H1 (cell line): ENCODE measurements at regions not wholly inside any gene's neighbourhood (a gene's known extent, or its start where the extent isn't known, plus 50 kb on each side); places are given as distances from the start of the nearest gene placed in this dataset.

Experiments
- CTCF ChIA-PET: fragments of 300-600 bp; sonication (Branson Sonifier 250); formaldehyde crosslinking; loops from one replicate; lab custom pipeline; 2021; ENCODE audit not compliant: partially characterized antibody; lab: Charles Lee
- POLR2A ChIA-PET: fragments of 300-600 bp; sonication (Branson Sonifier 250); formaldehyde crosslinking; loops from one replicate; lab custom pipeline; 2021; ENCODE audit warnings: inconsistent platforms; ENCODE audit not compliant: partially characterized antibody; lab: Charles Lee
- DNase-seq, 2 experiments: peaks; one replicate each; pipeline versions ENCODE4 v3.0.0 to v3.0.0-alpha.2; 2010 to 2022; ENCODE audit warnings: low spot score in 2 of 2, low read depth in 1 of 2, mixed read lengths in 1 of 2
- FAIRE-seq: peaks from 2 replicates; lab custom pipeline; 2011; peaks lifted over from hg19 to GRCh38; lab: Jason Lieb, UNC
- H2AFZ ChIP-seq: 2 replicates; pipeline ENCODE4 v1.8.1; 2012; ENCODE audit warnings: low read length, inconsistent platforms
- H2AK5ac ChIP-seq: 2 replicates; pipeline ENCODE4 v1.6.1; 2013; ENCODE audit warnings: low read depth, low read length
- H2BK120ac ChIP-seq: replicated peaks from 2 replicates; pipeline ENCODE3; 2013; ENCODE audit warnings: low read depth, low read length, inconsistent platforms
- H2BK12ac ChIP-seq: 2 replicates; pipeline ENCODE4 v1.6.1; 2013; ENCODE audit warnings: low read depth, low read length
- H2BK15ac ChIP-seq: 2 replicates; pipeline ENCODE4 v1.6.1; 2013; ENCODE audit warnings: low read length
- H2BK20ac ChIP-seq: 2 replicates; pipeline ENCODE4 v1.6.1; 2013; ENCODE audit warnings: low read length
- H2BK5ac ChIP-seq: 2 replicates; pipeline ENCODE4 v1.6.1; 2013; ENCODE audit warnings: low read depth, low read length
- H3K14ac ChIP-seq: 2 replicates; pipeline ENCODE4 v1.6.1; 2013; ENCODE audit warnings: inconsistent platforms; ENCODE audit not compliant: insufficient read length
- H3K18ac ChIP-seq: 2 replicates; pipeline ENCODE4 v1.6.1; 2013; ENCODE audit warnings: low read length; ENCODE audit errors: extremely low read depth
- H3K23ac ChIP-seq: 2 replicates; pipeline ENCODE4 v1.6.1; 2013; ENCODE audit warnings: inconsistent platforms; ENCODE audit not compliant: insufficient read length
- H3K23me2 ChIP-seq: 2 replicates; pipeline ENCODE4 v1.6.1; 2013; ENCODE audit warnings: low read depth, low read length
- H3K27ac ChIP-seq: 2 replicates; pipeline ENCODE4 v1.6.1; 2011; ENCODE audit warnings: low read depth, low read length, inconsistent platforms
- H3K27me3 ChIP-seq, 4 experiments: replicated peaks in 1 of 4; 1 replicate in 1 of 4; 2 replicates in 3 of 4; pipeline versions ENCODE4 v1.6.1 to v1.8.1; 2011 to 2013; ENCODE audit warnings: low read length in 3 of 4, mild to moderate bottlenecking in 3 of 4, inconsistent platforms in 2 of 4, mixed read lengths in 2 of 4, moderate library complexity in 1 of 4; ENCODE audit not compliant: control insufficient read depth in 3 of 4, insufficient read depth in 3 of 4; ENCODE audit errors: extremely low read depth in 1 of 4
- H3K36me3 ChIP-seq, 4 experiments: 2 replicates each; pipeline versions ENCODE4 v1.6.1 to v1.8.1; 2011 to 2013; ENCODE audit warnings: mild to moderate bottlenecking in 4 of 4, low read length in 3 of 4, moderate library complexity in 2 of 4, control low read depth in 1 of 4, inconsistent platforms in 1 of 4; ENCODE audit not compliant: insufficient read depth in 4 of 4, control insufficient read depth in 2 of 4
- H3K4ac ChIP-seq: replicated peaks from 2 replicates; pipeline ENCODE3; 2013; ENCODE audit warnings: low read length, low read depth, mixed read lengths, inconsistent platforms; ENCODE audit not compliant: insufficient read length
- H3K4me1 ChIP-seq, 4 experiments: replicated peaks in 1 of 4; 1 replicate in 1 of 4; 2 replicates in 3 of 4; pipeline versions ENCODE4 v1.6.1 to v1.8.1; 2011 to 2013; ENCODE audit warnings: low read length in 3 of 4, inconsistent platforms in 2 of 4, mixed read lengths in 1 of 4; ENCODE audit not compliant: insufficient read depth in 4 of 4, control insufficient read depth in 3 of 4
- H3K4me2 ChIP-seq, 2 experiments: 2 replicates each; pipeline versions ENCODE4 v1.6.1 to v1.8.1; 2011 to 2013; ENCODE audit warnings: low read depth in 2 of 2, low read length in 2 of 2, control low read depth in 1 of 2, inconsistent platforms in 1 of 2, mild to moderate bottlenecking in 1 of 2; ENCODE audit not compliant: insufficient read depth in 1 of 2
- H3K4me3 ChIP-seq, 4 experiments: fragments of 200-600, 300-600 bp in 1 of 4; sonication (generic), shearing (Covaris generic), sonication (Bioruptor Twin) in 1 of 4; 2 replicates each; pipeline versions ENCODE4 v1.5.1 to v1.8.1; 2011 to 2016; ENCODE audit warnings: low read length in 4 of 4, low read depth in 3 of 4, control low read depth in 2 of 4, inconsistent platforms in 2 of 4, mild to moderate bottlenecking in 2 of 4, mixed read lengths in 1 of 4, moderate library complexity in 1 of 4; ENCODE audit not compliant: insufficient read depth in 2 of 4; ENCODE audit errors: extremely low read depth in 1 of 4
- H3K56ac ChIP-seq: replicated peaks from 2 replicates; pipeline ENCODE3; 2013; ENCODE audit warnings: low read depth, mild to moderate bottlenecking, mixed read lengths, low read length, inconsistent platforms; ENCODE audit not compliant: insufficient read length
- H3K79me1 ChIP-seq: 2 replicates; pipeline ENCODE4 v1.6.1; 2013; ENCODE audit warnings: low read depth, low read length, control low read depth
- H3K79me2 ChIP-seq, 2 experiments: 2 replicates each; pipeline versions ENCODE4 v1.6.1 to v1.8.1; 2012 to 2013; ENCODE audit warnings: low read length in 2 of 2, mild to moderate bottlenecking in 2 of 2, inconsistent platforms in 1 of 2; ENCODE audit not compliant: insufficient read depth in 2 of 2, control insufficient read depth in 1 of 2
- H3K9ac ChIP-seq, 4 experiments: replicated peaks in 1 of 4; 1 replicate in 1 of 4; 2 replicates in 3 of 4; pipeline versions ENCODE4 v1.6.1 to v1.8.1; 2011 to 2013; ENCODE audit warnings: low read depth in 3 of 4, low read length in 3 of 4, control low read depth in 2 of 4, mild to moderate bottlenecking in 2 of 4, moderate library complexity in 2 of 4, inconsistent platforms in 1 of 4; ENCODE audit errors: extremely low read depth in 1 of 4
- H3K9me3 ChIP-seq, 2 experiments: 2 replicates each; pipeline versions ENCODE4 v1.6.1 to v1.8.1; 2012 to 2013; ENCODE audit warnings: mild to moderate bottlenecking in 2 of 2, moderate library complexity in 2 of 2, control low read depth in 1 of 2, inconsistent platforms in 1 of 2, low read depth in 1 of 2, low read length in 1 of 2, mixed read lengths in 1 of 2; ENCODE audit not compliant: insufficient read depth in 2 of 2
- H4K20me1 ChIP-seq, 2 experiments: replicated peaks in 1 of 2; 2 replicates each; pipeline versions ENCODE3 to v1.8.1; 2011 to 2013; ENCODE audit warnings: inconsistent platforms in 2 of 2, low read length in 2 of 2, mild to moderate bottlenecking in 1 of 2; ENCODE audit not compliant: insufficient read depth in 2 of 2, control insufficient read depth in 1 of 2
- H4K5ac ChIP-seq: 2 replicates; pipeline ENCODE4 v1.6.1; 2013; ENCODE audit warnings: low read length, low read depth, mixed read lengths, inconsistent platforms; ENCODE audit not compliant: insufficient read length
- H4K8ac ChIP-seq: 2 replicates; pipeline ENCODE4 v1.8.0; 2013; ENCODE audit warnings: mild to moderate bottlenecking, moderate library complexity, low read length, inconsistent platforms; ENCODE audit not compliant: insufficient read depth; ENCODE audit errors: extremely low read depth
- H4K91ac ChIP-seq: replicated peaks from 2 replicates; pipeline ENCODE3; 2013; ENCODE audit warnings: low read length, mixed read lengths, inconsistent platforms; ENCODE audit not compliant: insufficient read length
- BCL11A ChIP-seq, 2 experiments: IDR thresholded peaks; one replicate each; pipeline ENCODE4 v1.6.1; 2011; ENCODE audit warnings: low read depth in 2 of 2, low read length in 2 of 2, mild to moderate bottlenecking in 2 of 2
- EP300 ChIP-seq, 2 experiments: IDR thresholded peaks; 1 replicate in 1 of 2; 2 replicates in 1 of 2; pipeline ENCODE4 v1.6.1; 2011 to 2012; ENCODE audit warnings: low read depth in 2 of 2, low read length in 2 of 2, mild to moderate bottlenecking in 2 of 2, borderline replicate concordance in 1 of 2, inconsistent platforms in 1 of 2, moderate library complexity in 1 of 2
- FOSL1 ChIP-seq: IDR thresholded peaks from 2 replicates; pipeline ENCODE4 v1.6.1; 2011; ENCODE audit warnings: mild to moderate bottlenecking, low read depth, low read length, moderate library complexity; ENCODE audit not compliant: insufficient read depth
- KDM1A ChIP-seq: fragments of 200-600, 300-600 bp; sonication (generic); IDR thresholded peaks from 2 replicates; pipeline ENCODE4 v1.7.1; 2016; ENCODE audit warnings: mild to moderate bottlenecking, low read length, borderline replicate concordance
- NRF1 ChIP-seq: IDR thresholded peaks from 2 replicates; pipeline ENCODE4 v1.6.1; 2011; ENCODE audit warnings: mild to moderate bottlenecking, low read depth, low read length, improper control_type of control experiment
- PHF8 ChIP-seq: fragments of 200-600 bp; sonication (generic); conservative IDR thresholded peaks from 2 replicates; pipeline ENCODE4 v1.7.1; 2012; ENCODE audit warnings: low read depth, mild to moderate bottlenecking, inconsistent platforms, low read length, moderate library complexity
- SIN3A ChIP-seq, 2 experiments: IDR thresholded peaks in 1 of 2; conservative IDR thresholded peaks in 1 of 2; 2 replicates each; pipeline ENCODE4 v1.6.1; 2011 to 2012; ENCODE audit warnings: low read length in 2 of 2, improper control_type of control experiment in 1 of 2, low read depth in 1 of 2, mild to moderate bottlenecking in 1 of 2
- SIRT6 ChIP-seq: IDR thresholded peaks from one replicate; pipeline ENCODE4 v1.7.1; 2012; ENCODE audit warnings: low read length, inconsistent platforms
- SP1 ChIP-seq: IDR thresholded peaks from 2 replicates; pipeline ENCODE4 v1.6.1; 2011; ENCODE audit warnings: low read depth, low read length
- SRF ChIP-seq: IDR thresholded peaks from 2 replicates; pipeline ENCODE4 v1.6.1; 2011; ENCODE audit warnings: mild to moderate bottlenecking, low read depth, low read length, moderate library complexity
- TAF1 ChIP-seq: IDR thresholded peaks from 2 replicates; pipeline ENCODE4 v1.6.1; 2011; ENCODE audit warnings: mild to moderate bottlenecking, low read depth, low read length
- WGBS, 2 experiments: shearing (Covaris generic) in 1 of 2; methylation state at CpG; one replicate each; pipeline versions ENCODE4 v1.1.6 to v1.1.7; 2013 to 2015; ENCODE audit warnings: low lambda C conversion rate in 2 of 2, mixed read lengths in 2 of 2, inconsistent platforms in 1 of 2, low coverage in 1 of 2, missing lambda C conversion rate in 1 of 2; ENCODE audit not compliant: insufficient replicate concordance in 2 of 2, insufficient coverage in 1 of 2, insufficient read length in 1 of 2; ENCODE audit errors: extremely low coverage in 1 of 2, missing lambda C conversion rate in 1 of 2; 5-methylcytosine and 5-hydroxymethylcytosine counted together
- TF ChIP-seq, protein P1 (sequence below), 3 experiments: IDR thresholded peaks; 1 replicate in 2 of 3; 2 replicates in 1 of 3; pipeline versions ENCODE4 v1.5.1 to v1.6.1; 2011; ENCODE audit warnings: low read length in 3 of 3, mild to moderate bottlenecking in 3 of 3, inconsistent platforms in 2 of 3, low read depth in 1 of 3, moderate library complexity in 1 of 3; ENCODE audit not compliant: insufficient read depth in 1 of 3; ENCODE audit errors: control extremely low read depth in 1 of 3

DNA sequence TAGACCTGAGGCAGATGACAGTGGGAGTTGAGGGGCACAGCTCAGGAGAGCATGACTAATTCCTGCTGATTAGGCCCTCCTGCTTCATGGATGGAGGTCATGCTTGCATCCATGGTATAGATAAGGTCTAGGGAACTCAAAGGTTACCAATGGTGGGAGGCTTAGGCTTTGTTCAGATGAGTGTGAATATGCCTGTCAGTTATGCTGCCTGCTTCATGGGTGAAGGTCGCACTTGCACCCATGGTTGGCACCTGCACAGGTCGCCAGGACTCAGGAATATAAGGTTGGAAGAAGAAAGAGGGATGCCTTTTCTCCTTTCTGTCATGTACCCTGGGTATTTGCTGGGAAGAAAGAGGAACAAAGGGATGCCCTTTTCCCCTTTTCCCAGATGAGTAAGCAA lies 53.4 kb upstream of the GJB6 start:
- no peak overlapping the region for H2AFZ ChIP-seq
- H3K23ac ChIP-seq = no peak overlapping the region
- POLR2A ChIA-PET = no interaction called here
- H3K23me2 ChIP-seq = no peaks in the 10 kb centered on the region
- H3K79me1 ChIP-seq = no peaks in the 10 kb centered on the region
- no peak overlapping the region for H2BK5ac ChIP-seq
- H3K4ac ChIP-seq = no peak overlapping the region
- no peak for DNase-seq
- no peak overlapping the region for H4K5ac ChIP-seq
- no peaks in the 10 kb centered on the region for H3K79me2 ChIP-seq
- no peak overlapping the region for H2BK120ac ChIP-seq
- no peak overlapping the region for H4K91ac ChIP-seq
- no peak overlapping the region for H3K4me2 ChIP-seq
- H3K56ac ChIP-seq = no peak overlapping the region
- CTCF ChIA-PET = interaction anchor here (1.5 kb wide), 1 partner anchor 22 kb away, joined by 3 read pairs; no protein-coding TSS in a partner anchor
- no peaks in the 10 kb centered on the region for H4K20me1 ChIP-seq
- H3K36me3 ChIP-seq = no peaks in the 10 kb centered on the region
- FAIRE-seq = no peak
- H2BK15ac ChIP-seq = no peak overlapping the region
- no peak overlapping the region for H3K18ac ChIP-seq
- H2BK20ac ChIP-seq = no peak overlapping the region
- H3K27me3 ChIP-seq = no peaks in the 10 kb centered on the region
- H2AK5ac ChIP-seq = no peak overlapping the region
- H3K9ac ChIP-seq = no peak overlapping the region
- H3K9me3 ChIP-seq = peaks cover 36 to 40% of the 10 kb centered on the region in 2 experiments
- H3K14ac ChIP-seq = no peak overlapping the region
- H2BK12ac ChIP-seq = no peak overlapping the region
- H4K8ac ChIP-seq = no peak overlapping the region
- no peaks in the 10 kb centered on the region for H3K4me1 ChIP-seq
- H3K4me3 ChIP-seq = no peak overlapping the region
- no peak overlapping the region for H3K27ac ChIP-seq
- 84% methylated on average over 2 of the region's 2 CpGs; no CpG with 5 or more reads in 1 of the 2 experiments for WGBS, 2 experiments
- no peak for TF ChIP-seq SP1
- TF ChIP-seq TAF1 = no peak
- TF ChIP-seq SIN3A (conservative IDR thresholded peaks at IDR 0.05 in 1 of 2, IDR thresholded peaks at IDR 0.05 in 1 of 2; ENCODE audit: low read depth in 1 of 2, low read length in 2 of 2) = no peak
- no peak for TF ChIP-seq SRF
- TF ChIP-seq NRF1 = no peak
- no peak for TF ChIP-seq KDM1A
- no peak for TF ChIP-seq BCL11A (IDR thresholded peaks at IDR 0.05; ENCODE audit: low read depth in 2 of 2, low read length in 2 of 2)
- TF ChIP-seq EP300 (IDR thresholded peaks at IDR 0.05; ENCODE audit: borderline replicate concordance in 1 of 2, low read depth in 2 of 2, low read length in 2 of 2) = no peak
- TF ChIP-seq FOSL1 = no peak
- TF ChIP-seq PHF8 = no peak
- TF ChIP-seq SIRT6 = no peak
- TF ChIP-seq, protein P1, sequence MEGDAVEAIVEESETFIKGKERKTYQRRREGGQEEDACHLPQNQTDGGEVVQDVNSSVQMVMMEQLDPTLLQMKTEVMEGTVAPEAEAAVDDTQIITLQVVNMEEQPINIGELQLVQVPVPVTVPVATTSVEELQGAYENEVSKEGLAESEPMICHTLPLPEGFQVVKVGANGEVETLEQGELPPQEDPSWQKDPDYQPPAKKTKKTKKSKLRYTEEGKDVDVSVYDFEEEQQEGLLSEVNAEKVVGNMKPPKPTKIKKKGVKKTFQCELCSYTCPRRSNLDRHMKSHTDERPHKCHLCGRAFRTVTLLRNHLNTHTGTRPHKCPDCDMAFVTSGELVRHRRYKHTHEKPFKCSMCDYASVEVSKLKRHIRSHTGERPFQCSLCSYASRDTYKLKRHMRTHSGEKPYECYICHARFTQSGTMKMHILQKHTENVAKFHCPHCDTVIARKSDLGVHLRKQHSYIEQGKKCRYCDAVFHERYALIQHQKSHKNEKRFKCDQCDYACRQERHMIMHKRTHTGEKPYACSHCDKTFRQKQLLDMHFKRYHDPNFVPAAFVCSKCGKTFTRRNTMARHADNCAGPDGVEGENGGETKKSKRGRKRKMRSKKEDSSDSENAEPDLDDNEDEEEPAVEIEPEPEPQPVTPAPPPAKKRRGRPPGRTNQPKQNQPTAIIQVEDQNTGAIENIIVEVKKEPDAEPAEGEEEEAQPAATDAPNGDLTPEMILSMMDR (IDR thresholded peaks at IDR 0.05; ENCODE audit: control extremely low read depth in 1 of 3, insufficient read depth in 1 of 3, low read depth in 1 of 3, low read length in 3 of 3) = no peak
